Lower lobe of right lung (tissue), 2 donors: ENCODE measurements at regions not wholly inside any gene's neighbourhood (a gene's known extent, or its start where the extent isn't known, plus 50 kb on each side); places are given as distances from the start of the nearest gene placed in this dataset.

Experiments
- ATAC-seq, 2 donors: fragments of 200-7000 bp; cut with Tn5 transposase; one replicate each; pipeline ENCODE4 v1.9.1; 2020 to 2022; ENCODE audit warnings: mild to moderate bottlenecking in 2 of 2, moderate library complexity in 2 of 2
- DNase-seq: peaks from one replicate; pipeline ENCODE4 v3.0.0-alpha.2; 2020
- H3K27ac ChIP-seq: fragments of 200-600 bp; one replicate; pipeline ENCODE4 v1.8.0; 2022
- H3K27me3 ChIP-seq: fragments of 200-600 bp; one replicate; pipeline ENCODE4 v1.8.0; 2022; ENCODE audit warnings: low read depth
- H3K36me3 ChIP-seq: fragments of 200-600 bp; one replicate; pipeline ENCODE4 v1.8.0; 2022; ENCODE audit warnings: mild to moderate bottlenecking
- H3K4me1 ChIP-seq: fragments of 200-600 bp; one replicate; pipeline ENCODE4 v1.8.0; 2022
- H3K4me3 ChIP-seq: fragments of 200-600 bp; one replicate; pipeline ENCODE4 v1.8.0; 2022; ENCODE audit warnings: mild to moderate bottlenecking
- H3K9me3 ChIP-seq: fragments of 200-600 bp; one replicate; pipeline ENCODE4 v1.8.0; 2022
- intact Hi-C: fragments of 100-400 bp; cut with DNase I; formaldehyde crosslinking; loops from one replicate; pipeline ENCODE4 v1.11.0; 2022
- TF ChIP-seq, protein P1 (sequence below): fragments of 200-600 bp; IDR thresholded peaks from one replicate; pipeline ENCODE4 v1.8.0; 2022; ENCODE audit warnings: antibody characterized with exemption, mild to moderate bottlenecking
- donor health status: DM: no; HTN: yes; CAD: no; lungs with severe emphysema.

DNA sequence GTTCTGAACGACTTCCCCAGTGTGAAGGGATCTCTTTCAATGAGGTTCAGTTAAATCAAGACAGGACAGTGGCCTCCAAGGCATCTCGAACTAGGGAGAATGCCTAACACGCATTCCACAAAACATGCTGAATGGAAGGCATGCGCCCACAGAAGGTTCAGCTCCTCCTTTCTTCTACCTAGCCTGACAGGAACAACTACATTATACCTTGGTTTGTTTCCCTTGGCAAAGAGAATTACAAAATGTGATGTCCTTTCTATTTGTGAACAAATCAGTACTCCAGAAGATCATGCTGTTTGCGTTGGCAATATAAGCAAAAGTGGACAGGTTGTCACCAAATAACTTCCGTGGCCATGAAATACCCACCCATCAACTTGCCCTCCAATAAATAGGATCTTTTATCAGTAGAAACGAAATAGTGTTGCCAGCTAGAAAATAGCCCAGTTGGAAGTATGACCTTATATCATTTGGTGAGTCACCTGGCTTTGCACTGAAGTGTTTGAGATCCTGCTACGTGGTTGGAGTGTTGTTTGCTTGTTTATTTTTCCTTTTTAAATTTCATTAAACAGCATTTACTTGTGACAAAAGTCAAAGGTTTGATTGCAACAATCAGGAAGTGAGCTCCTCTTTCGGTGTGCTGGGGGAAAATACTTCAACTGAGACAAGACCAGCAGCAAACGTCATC lies 117.0 kb upstream of the FAM204A start:
- H3K27me3 ChIP-seq, result peaks cover 15% of the 10 kb centered on the region
- no peak overlapping the region for H3K27ac ChIP-seq
- TF ChIP-seq, protein P1, sequence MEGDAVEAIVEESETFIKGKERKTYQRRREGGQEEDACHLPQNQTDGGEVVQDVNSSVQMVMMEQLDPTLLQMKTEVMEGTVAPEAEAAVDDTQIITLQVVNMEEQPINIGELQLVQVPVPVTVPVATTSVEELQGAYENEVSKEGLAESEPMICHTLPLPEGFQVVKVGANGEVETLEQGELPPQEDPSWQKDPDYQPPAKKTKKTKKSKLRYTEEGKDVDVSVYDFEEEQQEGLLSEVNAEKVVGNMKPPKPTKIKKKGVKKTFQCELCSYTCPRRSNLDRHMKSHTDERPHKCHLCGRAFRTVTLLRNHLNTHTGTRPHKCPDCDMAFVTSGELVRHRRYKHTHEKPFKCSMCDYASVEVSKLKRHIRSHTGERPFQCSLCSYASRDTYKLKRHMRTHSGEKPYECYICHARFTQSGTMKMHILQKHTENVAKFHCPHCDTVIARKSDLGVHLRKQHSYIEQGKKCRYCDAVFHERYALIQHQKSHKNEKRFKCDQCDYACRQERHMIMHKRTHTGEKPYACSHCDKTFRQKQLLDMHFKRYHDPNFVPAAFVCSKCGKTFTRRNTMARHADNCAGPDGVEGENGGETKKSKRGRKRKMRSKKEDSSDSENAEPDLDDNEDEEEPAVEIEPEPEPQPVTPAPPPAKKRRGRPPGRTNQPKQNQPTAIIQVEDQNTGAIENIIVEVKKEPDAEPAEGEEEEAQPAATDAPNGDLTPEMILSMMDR, result no peak
- DNase-seq (no peak), ATAC-seq (peak in 1 of 2 donors; percentile 16)
- intact Hi-C loops, result no loop called here
- peaks cover 5% of the 10 kb centered on the region for H3K4me1 ChIP-seq
- H3K4me3 ChIP-seq, result peak overlapping the region; percentile 17
- no peaks in the 10 kb centered on the region for H3K36me3 ChIP-seq
- no peaks in the 10 kb centered on the region for H3K9me3 ChIP-seq

GRCh38 chr10:118457824-118458428 lies 115.8 kb upstream of the FAM204A start:
- DNase-seq, result no peak
- no peak for ATAC-seq
- no peaks in the 10 kb centered on the region for H3K9me3 ChIP-seq
- TF ChIP-seq, protein P1, result no peak
- intact Hi-C loops, result no loop called here
- H3K36me3 ChIP-seq, result no peaks in the 10 kb centered on the region
- peaks cover 15% of the 10 kb centered on the region for H3K27me3 ChIP-seq
- H3K4me3 ChIP-seq, result no peak overlapping the region
- H3K4me1 ChIP-seq, result peaks cover 5% of the 10 kb centered on the region
- H3K27ac ChIP-seq, result no peak overlapping the region

GRCh38 chr10:118455181-118455695 lies 113.1 kb upstream of the FAM204A start:
- DNase-seq, result no peak
- no peak overlapping the region for H3K27ac ChIP-seq
- peaks cover 3% of the 10 kb centered on the region for H3K27me3 ChIP-seq
- TF ChIP-seq, protein P1, result no peak
- no peak for ATAC-seq
- intact Hi-C loops, result no loop called here
- H3K4me3 ChIP-seq, result no peak overlapping the region
- no peaks in the 10 kb centered on the region for H3K9me3 ChIP-seq
- no peaks in the 10 kb centered on the region for H3K36me3 ChIP-seq
- peaks cover 5% of the 10 kb centered on the region for H3K4me1 ChIP-seq

- TF ChIP-seq, protein P1, result no peak
- intact Hi-C loops, result no loop called here
These were observed 112.1 kb upstream of the FAM204A start for GRCh38 chr10:118454211-118454610.

GRCh38 chr10:118452098-118452497 lies 110.0 kb upstream of the FAM204A start:
- H3K27ac ChIP-seq, result no peak overlapping the region
- no peak for ATAC-seq
- H3K4me1 ChIP-seq, result no peaks in the 10 kb centered on the region
- no peaks in the 10 kb centered on the region for H3K36me3 ChIP-seq
- intact Hi-C loops, result no loop called here
- H3K9me3 ChIP-seq, result no peaks in the 10 kb centered on the region
- DNase-seq, result no peak
- H3K27me3 ChIP-seq, result peaks cover 14% of the 10 kb centered on the region
- H3K4me3 ChIP-seq, result no peak overlapping the region
- TF ChIP-seq, protein P1, result no peak

More at GRCh38 chr10:118454211-118454610, 112.1 kb upstream of the FAM204A start:
- Histone ChIP-seq H3K9me3 (no peaks in the 10 kb centered on the region), H3K4me3 (no peak overlapping the region), H3K36me3 (no peaks in the 10 kb centered on the region), H3K27ac (no peak overlapping the region), H3K27me3 (peaks cover 13% of the 10 kb centered on the region), H3K4me1 (peaks cover 2% of the 10 kb centered on the region)
- DNase-seq (no peak), ATAC-seq (no peak)
